ENCODE measurements at regions not wholly inside any gene's neighbourhood (a gene's known extent, or its start where the extent isn't known, plus 50 kb on each side); places are given as distances from the start of the nearest gene placed in this dataset.

DNA sequence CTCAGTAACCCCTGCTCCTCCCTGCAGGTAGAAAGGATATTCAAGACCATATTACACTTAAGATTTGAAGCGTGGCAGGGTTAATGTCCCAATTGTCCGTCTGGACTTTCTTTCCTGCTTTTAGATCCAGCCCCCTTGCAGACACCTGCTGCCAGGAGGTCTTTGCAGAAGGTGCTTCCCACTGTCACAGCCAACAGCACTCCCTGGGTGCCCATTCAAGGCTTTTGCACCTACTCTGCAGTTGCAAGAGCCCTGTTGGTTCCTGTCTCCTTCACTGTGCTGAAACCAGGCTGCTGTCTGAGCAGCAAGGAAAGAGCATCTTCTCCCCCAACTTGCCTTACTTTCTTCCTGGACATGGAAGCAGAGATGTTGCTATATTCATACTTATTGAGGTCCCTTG is 1043.0 kb upstream of the POU3F3 start:
- DNase-seq (ENCODE audit: low spot score in 2 of 2), result no peak
- no peak overlapping the region for H3K4me3 ChIP-seq (ENCODE audit: low read depth, poor library complexity, severe bottlenecking)
- intact Hi-C loops (cut with DNase I; ENCODE audit: low total_unique reads), result no loop called here
- TF ChIP-seq, protein P1, sequence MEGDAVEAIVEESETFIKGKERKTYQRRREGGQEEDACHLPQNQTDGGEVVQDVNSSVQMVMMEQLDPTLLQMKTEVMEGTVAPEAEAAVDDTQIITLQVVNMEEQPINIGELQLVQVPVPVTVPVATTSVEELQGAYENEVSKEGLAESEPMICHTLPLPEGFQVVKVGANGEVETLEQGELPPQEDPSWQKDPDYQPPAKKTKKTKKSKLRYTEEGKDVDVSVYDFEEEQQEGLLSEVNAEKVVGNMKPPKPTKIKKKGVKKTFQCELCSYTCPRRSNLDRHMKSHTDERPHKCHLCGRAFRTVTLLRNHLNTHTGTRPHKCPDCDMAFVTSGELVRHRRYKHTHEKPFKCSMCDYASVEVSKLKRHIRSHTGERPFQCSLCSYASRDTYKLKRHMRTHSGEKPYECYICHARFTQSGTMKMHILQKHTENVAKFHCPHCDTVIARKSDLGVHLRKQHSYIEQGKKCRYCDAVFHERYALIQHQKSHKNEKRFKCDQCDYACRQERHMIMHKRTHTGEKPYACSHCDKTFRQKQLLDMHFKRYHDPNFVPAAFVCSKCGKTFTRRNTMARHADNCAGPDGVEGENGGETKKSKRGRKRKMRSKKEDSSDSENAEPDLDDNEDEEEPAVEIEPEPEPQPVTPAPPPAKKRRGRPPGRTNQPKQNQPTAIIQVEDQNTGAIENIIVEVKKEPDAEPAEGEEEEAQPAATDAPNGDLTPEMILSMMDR (IDR thresholded peaks at IDR 0.05), result no peak
- no peak for TF ChIP-seq POLR2A (IDR thresholded peaks at IDR 0.05)
- 54 to 61% methylated on average over 2 of the region's 2 CpGs for WGBS, 2 donors

DNA sequence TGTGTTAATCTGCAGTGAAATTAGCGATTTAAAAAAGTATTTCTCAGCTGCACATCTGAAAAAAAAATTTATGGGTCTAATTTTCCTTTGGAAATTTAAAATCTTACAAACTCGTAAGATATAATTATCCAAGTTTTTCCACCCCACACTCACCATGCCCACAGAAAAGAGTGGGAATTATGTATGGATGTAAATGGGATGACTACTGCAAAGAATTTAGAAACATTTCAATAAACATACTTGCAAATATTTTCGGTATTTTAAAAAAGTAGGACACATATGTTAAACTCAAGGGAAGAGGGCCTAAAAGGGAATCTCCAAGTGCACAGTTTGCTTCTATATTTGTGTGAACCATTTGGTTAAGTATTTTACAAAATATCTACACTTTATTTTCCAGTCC is 1039.9 kb upstream of the POU3F3 start:
- no peak overlapping the region for H3K4me3 ChIP-seq (ENCODE audit: low read depth, poor library complexity, severe bottlenecking)
- DNase-seq (ENCODE audit: low spot score in 2 of 2), result no peak
- WGBS, 2 donors, result 67 to 71% methylated on average over 3 of the region's 3 CpGs
- intact Hi-C loops (cut with DNase I; ENCODE audit: low total_unique reads), result no loop called here
- TF ChIP-seq, protein P1 (IDR thresholded peaks at IDR 0.05), result no peak
- TF ChIP-seq POLR2A (IDR thresholded peaks at IDR 0.05), result no peak

DNA sequence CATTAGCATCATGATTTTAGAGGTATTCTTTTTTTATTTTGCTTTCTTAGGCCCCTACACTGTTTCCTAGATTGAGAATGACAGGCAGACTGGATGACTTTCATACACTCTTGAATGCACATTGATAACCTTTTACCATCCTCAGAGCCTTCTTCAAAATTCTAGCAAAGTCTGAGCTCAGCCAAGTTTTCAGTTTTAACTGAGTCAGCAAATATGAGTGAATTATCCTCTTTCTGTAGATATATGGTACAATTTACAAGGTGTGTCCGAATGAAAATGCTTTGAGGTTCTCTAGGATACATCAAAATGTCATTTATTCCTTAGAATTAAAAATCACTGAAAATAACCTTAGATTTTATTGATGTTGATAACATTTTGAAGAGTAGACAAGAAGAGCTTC is 1038.2 kb upstream of the POU3F3 start:
- no peak overlapping the region for H3K4me3 ChIP-seq (ENCODE audit: low read depth, poor library complexity, severe bottlenecking)
- no peak for DNase-seq (ENCODE audit: low spot score in 2 of 2)
- intact Hi-C loops (cut with DNase I; ENCODE audit: low total_unique reads), result no loop called here
- WGBS, 2 donors, result 77 to 80% methylated on average over 1 of the region's 1 CpG
- TF ChIP-seq, protein P1 (IDR thresholded peaks at IDR 0.05), result no peak
- TF ChIP-seq POLR2A (IDR thresholded peaks at IDR 0.05), result no peak

DNA sequence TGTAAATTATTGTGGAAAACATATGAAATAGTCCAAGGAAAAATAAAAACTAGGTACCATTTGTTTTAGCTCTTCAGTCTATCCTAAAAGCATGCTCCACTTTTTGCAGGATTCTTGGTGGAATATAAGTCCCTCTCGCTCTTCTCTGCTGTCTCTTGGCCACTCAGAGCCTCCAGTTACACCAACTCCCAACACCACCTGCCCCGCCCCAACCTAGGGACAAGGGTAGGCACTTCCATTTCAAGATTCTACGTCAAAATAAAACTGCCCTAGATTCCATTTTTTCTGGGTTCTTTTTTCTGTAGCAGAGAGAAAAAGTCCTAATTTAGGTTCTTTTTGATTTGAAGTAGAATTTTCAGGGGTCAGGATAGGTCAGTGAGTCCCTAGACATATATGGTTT is 1036.2 kb upstream of the POU3F3 start:
- 80 to 90% methylated on average over 3 of the region's 3 CpGs for WGBS, 2 donors
- TF ChIP-seq POLR2A (IDR thresholded peaks at IDR 0.05), result no peak
- TF ChIP-seq, protein P1 (IDR thresholded peaks at IDR 0.05), result no peak
- no peak for DNase-seq (ENCODE audit: low spot score in 2 of 2)

DNA sequence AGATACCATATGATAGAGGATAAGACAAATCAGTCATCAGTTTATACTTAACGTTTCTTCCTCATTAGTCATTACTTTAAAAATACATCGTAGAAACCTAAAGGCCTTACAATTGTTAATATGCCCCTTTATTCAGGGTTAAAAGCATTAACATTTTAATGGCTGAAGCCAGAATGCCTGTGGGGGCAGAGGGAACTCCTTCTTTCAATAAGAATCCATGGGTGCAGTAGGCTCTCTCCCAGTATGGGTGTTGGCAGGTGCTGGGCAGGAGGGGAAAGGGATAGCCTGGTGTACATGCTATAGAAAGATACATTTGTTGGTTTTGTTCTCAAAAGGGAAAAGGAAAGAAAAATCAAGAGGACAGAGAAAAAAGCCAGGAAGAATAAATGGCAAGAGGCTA is 1035.7 kb upstream of the POU3F3 start:
- intact Hi-C loops (cut with DNase I; ENCODE audit: low total_unique reads), result no loop called here
- WGBS, 2 donors, result 21 to 27% methylated on average over 2 of the region's 2 CpGs
- DNase-seq (ENCODE audit: low spot score in 2 of 2), result no peak
- H3K4me3 ChIP-seq (ENCODE audit: low read depth, poor library complexity, severe bottlenecking), result no peak overlapping the region
- TF ChIP-seq POLR2A (IDR thresholded peaks at IDR 0.05), result no peak
- TF ChIP-seq, protein P1 (IDR thresholded peaks at IDR 0.05), result no peak

More for the DNA sequence above, 1036.2 kb upstream of the POU3F3 start:
- no peak overlapping the region for H3K4me3 ChIP-seq (ENCODE audit: low read depth, poor library complexity, severe bottlenecking)
- intact Hi-C loops (cut with DNase I; ENCODE audit: low total_unique reads), result no loop called here

DNA sequence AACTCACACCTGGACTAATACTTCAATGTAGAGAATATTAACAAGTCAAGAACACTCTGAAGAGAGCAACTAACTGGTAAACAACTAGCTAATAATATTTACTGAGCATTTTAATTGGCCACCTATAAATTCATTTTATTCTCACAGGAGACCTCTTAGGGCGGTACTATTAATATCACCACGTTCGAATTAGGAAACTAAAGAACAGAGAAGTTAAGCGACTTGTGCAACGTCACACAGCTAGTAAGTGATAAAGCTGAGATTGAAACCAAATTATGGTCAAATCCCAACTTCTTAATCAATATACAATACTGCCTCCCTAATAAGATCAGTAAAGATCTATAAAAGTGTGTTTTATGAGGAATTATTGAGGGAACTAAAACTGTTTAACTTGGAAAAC is 1034.3 kb upstream of the POU3F3 start:
- intact Hi-C loops (cut with DNase I; ENCODE audit: low total_unique reads), result no loop called here
- 87 to 88% methylated on average over 5 of the region's 5 CpGs for WGBS, 2 donors
- no peak for TF ChIP-seq POLR2A (IDR thresholded peaks at IDR 0.05)
- TF ChIP-seq, protein P1 (IDR thresholded peaks at IDR 0.05), result no peak

More for the DNA sequence above, 1034.3 kb upstream of the POU3F3 start:
- H3K4me3 ChIP-seq (ENCODE audit: low read depth, poor library complexity, severe bottlenecking), result no peak overlapping the region
- DNase-seq (ENCODE audit: low spot score in 2 of 2), result no peak

Data from lower leg skin (tissue), 4 donors.